NCI-H1417 treated with DMSO at 0.1 percent for 48 hours (cell line): ENCODE measurements at regions not wholly inside any gene's neighbourhood (a gene's known extent, or its start where the extent isn't known, plus 50 kb on each side); places are given as distances from the start of the nearest gene placed in this dataset.

Experiments
- DNase-seq: peaks from one replicate; lab custom pipeline; 2025; lab: John Stamatoyannopoulos, UW

- no peak for DNase-seq
Observed at GRCh38 chr1:184322253-184322652, 64.6 kb upstream of the C1orf21 start.

- DNase-seq, result no peak
Observed at GRCh38 chr1:184324972-184325371, 61.9 kb upstream of the C1orf21 start.

- no peak for DNase-seq
Observed at GRCh38 chr1:184326278-184326677, 60.6 kb upstream of the C1orf21 start.

GRCh38 chr1:184329245-184329953 lies 57.4 kb upstream of the C1orf21 start:
- no peak for DNase-seq

GRCh38 chr1:184329962-184330868 lies 56.6 kb upstream of the C1orf21 start:
- DNase-seq, result no peak

- no peak for DNase-seq
Observed at GRCh38 chr1:184330875-184331274, 56.0 kb upstream of the C1orf21 start.
